ENCODE measurements at regions not wholly inside any gene's neighbourhood (a gene's known extent, or its start where the extent isn't known, plus 50 kb on each side); places are given as distances from the start of the nearest gene placed in this dataset.
"Not testable (repeated sequence)": the region's sequence is repeated elsewhere in the genome, so short reads cannot be mapped to it uniquely, and the experiment has no call there.

GRCh38 chr9:119726035-119726434 is 356.8 kb upstream of the BRINP1 start:
- DNase-seq, result no peak

GRCh38 chr9:119722384-119722783 is 353.1 kb upstream of the BRINP1 start:
- no peak for DNase-seq

- no peak for DNase-seq
Observed at GRCh38 chr9:119712325-119712724, 343.1 kb upstream of the BRINP1 start.

GRCh38 chr9:119709431-119709830 is 340.2 kb upstream of the BRINP1 start:
- DNase-seq, result no peak

GRCh38 chr9:119707228-119707845 is 338.1 kb upstream of the BRINP1 start:
- DNase-seq, result no peak

- DNase-seq, result no peak
Observed at GRCh38 chr9:119701651-119702050, 332.4 kb upstream of the BRINP1 start.

GRCh38 chr9:119698535-119698934 is 329.3 kb upstream of the BRINP1 start:
- no peak for DNase-seq

- no peak for DNase-seq
Observed at GRCh38 chr9:119697996-119698395, 328.8 kb upstream of the BRINP1 start.

- no peak for DNase-seq
Observed at GRCh38 chr9:119689879-119690278, 320.6 kb upstream of the BRINP1 start.

GRCh38 chr9:119688547-119688946 is 319.3 kb upstream of the BRINP1 start:
- DNase-seq, result no peak

- no peak for DNase-seq
Observed at GRCh38 chr9:119677811-119678505, 308.7 kb upstream of the BRINP1 start.

GRCh38 chr9:119675951-119676350 is 306.7 kb upstream of the BRINP1 start:
- DNase-seq, result no peak

- not testable (repeated sequence) for DNase-seq
Observed at GRCh38 chr9:119672763-119673162, 303.5 kb upstream of the BRINP1 start.

GRCh38 chr9:119667916-119668315 is 298.7 kb upstream of the BRINP1 start:
- DNase-seq, result no peak

GRCh38 chr9:119667163-119667562 is 297.9 kb upstream of the BRINP1 start:
- DNase-seq, result no peak

GRCh38 chr9:119662329-119662728 is 293.1 kb upstream of the BRINP1 start:
- DNase-seq, result no peak

- no peak for DNase-seq
Observed at GRCh38 chr9:119652931-119653330, 283.7 kb upstream of the BRINP1 start.

- no peak for DNase-seq
Observed at GRCh38 chr9:119649205-119649604, 280.0 kb upstream of the BRINP1 start.

- DNase-seq, result no peak
Observed at GRCh38 chr9:119639287-119639955, 270.2 kb upstream of the BRINP1 start.

- no peak for DNase-seq
Observed at GRCh38 chr9:119634006-119634405, 264.8 kb upstream of the BRINP1 start.

- no peak for DNase-seq
Observed at GRCh38 chr9:119611565-119611964, 242.3 kb upstream of the BRINP1 start.

- DNase-seq, result no peak
Observed at GRCh38 chr9:119609277-119609971, 240.2 kb upstream of the BRINP1 start.

- no peak for DNase-seq
Observed at GRCh38 chr9:119601632-119602031, 232.4 kb upstream of the BRINP1 start.

GRCh38 chr9:119597499-119597898 is 228.3 kb upstream of the BRINP1 start:
- DNase-seq, result no peak

Data from CD4-positive, alpha-beta T cell treated with Interleukin-1 beta for 1 hour (primary cell).